Smooth muscle cell (in vitro differentiated cells): ENCODE measurements at regions not wholly inside any gene's neighbourhood (a gene's known extent, or its start where the extent isn't known, plus 50 kb on each side); places are given as distances from the start of the nearest gene placed in this dataset.

Source experiments
- DNase-seq: peaks from one replicate; lab custom pipeline; 2025; ENCODE audit not compliant: unreplicated experiment; lab: John Stamatoyannopoulos, UW
- H2AFZ ChIP-seq: fragments of 200-600 bp; sonication (generic); 2 replicates; pipeline ENCODE4 v1.6.0; 2016; ENCODE audit warnings: antibody characterized with exemption, low read depth, mild to moderate bottlenecking
- H3F3A ChIP-seq: fragments of 200-600 bp; sonication (generic); 2 replicates; pipeline ENCODE4 v1.6.0; 2017; ENCODE audit warnings: antibody characterized with exemption, low read depth
- H3K27ac ChIP-seq: fragments of 200-600 bp; sonication (generic); 2 replicates; pipeline ENCODE4 v1.5.1; 2016; ENCODE audit warnings: low read depth, mild to moderate bottlenecking
- H3K27me3 ChIP-seq: fragments of 200-600 bp; sonication (generic); 2 replicates; pipeline ENCODE4 v1.6.1; 2016; ENCODE audit warnings: low read depth, mild to moderate bottlenecking
- H3K36me3 ChIP-seq: fragments of 200-600 bp; sonication (generic); 2 replicates; pipeline ENCODE4 v1.5.1; 2016; ENCODE audit warnings: low read depth
- H3K4me1 ChIP-seq: fragments of 200-600 bp; sonication (generic); 2 replicates; pipeline ENCODE4 v1.5.1; 2016; ENCODE audit warnings: low read depth
- H3K4me2 ChIP-seq: fragments of 200-600 bp; sonication (generic); 2 replicates; pipeline ENCODE4 v1.6.0; 2016; ENCODE audit warnings: mild to moderate bottlenecking
- H3K4me3 ChIP-seq: fragments of 200-600 bp; sonication (generic); 2 replicates; pipeline ENCODE4 v1.5.1; 2016; ENCODE audit warnings: mild to moderate bottlenecking
- H3K79me2 ChIP-seq: fragments of 200-600 bp; sonication (generic); 2 replicates; pipeline ENCODE4 v1.6.0; 2016; ENCODE audit warnings: low read depth, mild to moderate bottlenecking
- H3K9ac ChIP-seq: fragments of 200-600 bp; sonication (generic); 2 replicates; pipeline ENCODE4 v1.6.0; 2016; ENCODE audit warnings: low read depth
- H3K9me3 ChIP-seq: fragments of 200-600 bp; sonication (generic); replicated peaks from 2 replicates; pipeline ENCODE4 v1.5.1; 2016; ENCODE audit warnings: low read depth
- H4K20me1 ChIP-seq: fragments of 200-600 bp; sonication (generic); 2 replicates; pipeline ENCODE4 v1.6.0; 2016; ENCODE audit warnings: low read depth
- WGBS: methylation state at CpG from one replicate; pipeline ENCODE4 v1.1.7; 2016; ENCODE audit warnings: low lambda C conversion rate; 5-methylcytosine and 5-hydroxymethylcytosine counted together
- TF ChIP-seq, protein P1 (sequence below): fragments of 200-600 bp; sonication (generic); IDR thresholded peaks from 2 replicates; pipeline ENCODE4 v1.5.1; 2017; ENCODE audit warnings: borderline replicate concordance, mild to moderate bottlenecking, antibody characterized with exemption; ENCODE audit not compliant: insufficient read depth, poor library complexity, severe bottlenecking

DNA sequence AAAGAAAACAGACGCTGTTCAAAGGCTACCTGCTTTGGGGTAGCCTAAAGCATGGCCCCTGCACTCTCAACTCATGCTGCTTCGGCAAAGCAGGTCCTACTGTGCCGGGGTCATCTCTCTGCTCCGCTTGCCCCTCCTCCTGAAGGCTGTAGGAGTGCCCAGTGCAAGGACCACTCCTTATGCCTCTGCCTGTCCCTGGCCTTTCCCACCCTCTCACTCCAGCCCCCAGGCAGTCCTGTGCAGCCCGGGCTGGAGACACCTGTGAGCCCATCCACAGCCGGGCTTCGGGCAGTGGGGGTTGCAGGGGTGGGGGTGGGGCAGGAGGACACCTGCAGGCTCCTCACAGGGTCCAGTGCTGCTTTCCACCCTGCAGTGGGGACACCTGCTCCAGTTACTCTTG is 69.1 kb downstream of the ACKR3 start:
- Histone ChIP-seq H3K9ac (no peak overlapping the region), H3K36me3 (no peaks in the 10 kb centered on the region), H3K27me3 (no peaks in the 10 kb centered on the region), H3K79me2 (no peaks in the 10 kb centered on the region), H4K20me1 (no peaks in the 10 kb centered on the region), H3F3A (no peaks in the 10 kb centered on the region), H3K27ac (no peak overlapping the region), H3K4me2 (no peak overlapping the region), H2AFZ (no peak overlapping the region), H3K4me1 (no peaks in the 10 kb centered on the region), H3K9me3 (no peaks in the 10 kb centered on the region), H3K4me3 (no peak overlapping the region)
- TF ChIP-seq, protein P1, sequence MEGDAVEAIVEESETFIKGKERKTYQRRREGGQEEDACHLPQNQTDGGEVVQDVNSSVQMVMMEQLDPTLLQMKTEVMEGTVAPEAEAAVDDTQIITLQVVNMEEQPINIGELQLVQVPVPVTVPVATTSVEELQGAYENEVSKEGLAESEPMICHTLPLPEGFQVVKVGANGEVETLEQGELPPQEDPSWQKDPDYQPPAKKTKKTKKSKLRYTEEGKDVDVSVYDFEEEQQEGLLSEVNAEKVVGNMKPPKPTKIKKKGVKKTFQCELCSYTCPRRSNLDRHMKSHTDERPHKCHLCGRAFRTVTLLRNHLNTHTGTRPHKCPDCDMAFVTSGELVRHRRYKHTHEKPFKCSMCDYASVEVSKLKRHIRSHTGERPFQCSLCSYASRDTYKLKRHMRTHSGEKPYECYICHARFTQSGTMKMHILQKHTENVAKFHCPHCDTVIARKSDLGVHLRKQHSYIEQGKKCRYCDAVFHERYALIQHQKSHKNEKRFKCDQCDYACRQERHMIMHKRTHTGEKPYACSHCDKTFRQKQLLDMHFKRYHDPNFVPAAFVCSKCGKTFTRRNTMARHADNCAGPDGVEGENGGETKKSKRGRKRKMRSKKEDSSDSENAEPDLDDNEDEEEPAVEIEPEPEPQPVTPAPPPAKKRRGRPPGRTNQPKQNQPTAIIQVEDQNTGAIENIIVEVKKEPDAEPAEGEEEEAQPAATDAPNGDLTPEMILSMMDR = no peak
- 79% methylated on average over 7 of the region's 7 CpGs for WGBS
- DNase-seq = no peak

- Histone ChIP-seq H3K4me3 (no peak overlapping the region), H3K9ac (no peak overlapping the region), H3K27ac (no peak overlapping the region), H4K20me1 (no peaks in the 10 kb centered on the region), H2AFZ (no peak overlapping the region), H3K79me2 (no peaks in the 10 kb centered on the region), H3K9me3 (no peaks in the 10 kb centered on the region), H3K4me1 (no peaks in the 10 kb centered on the region), H3F3A (no peaks in the 10 kb centered on the region), H3K27me3 (no peaks in the 10 kb centered on the region), H3K36me3 (no peaks in the 10 kb centered on the region), H3K4me2 (no peak overlapping the region)
- WGBS = 96% methylated on average over 7 of the region's 7 CpGs
- DNase-seq = no peak
- TF ChIP-seq, protein P1 = no peak
Observed at GRCh38 chr2:236639461-236640235, 70.0 kb downstream of the ACKR3 start.

- no peaks in the 10 kb centered on the region for H3K36me3 ChIP-seq
- H3K4me2 ChIP-seq = no peak overlapping the region
- TF ChIP-seq, protein P1 = no peak
- H3K9me3 ChIP-seq = no peaks in the 10 kb centered on the region
- WGBS = 89% methylated on average over 16 of the region's 16 CpGs
- H3K9ac ChIP-seq = no peak overlapping the region
- H3F3A ChIP-seq = no peaks in the 10 kb centered on the region
- H3K4me3 ChIP-seq = no peak overlapping the region
- no peaks in the 10 kb centered on the region for H3K27me3 ChIP-seq
- H3K79me2 ChIP-seq = no peaks in the 10 kb centered on the region
- H3K4me1 ChIP-seq = no peaks in the 10 kb centered on the region
- no peak overlapping the region for H3K27ac ChIP-seq
- H4K20me1 ChIP-seq = no peaks in the 10 kb centered on the region
- H2AFZ ChIP-seq = no peak overlapping the region
- DNase-seq = no peak
Observed at GRCh38 chr2:236641051-236641726, 71.6 kb downstream of the ACKR3 start.
